PC-9 (cell line): ENCODE measurements at regions not wholly inside any gene's neighbourhood (a gene's known extent, or its start where the extent isn't known, plus 50 kb on each side); places are given as distances from the start of the nearest gene placed in this dataset.

Experiments
- CTCF ChIP-seq: fragments of 200-600 bp; sonication (generic); conservative IDR thresholded peaks from 2 replicates; pipeline ENCODE4 v1.6.1; 2017; ENCODE audit warnings: mixed run types, antibody characterized with exemption, mild to moderate bottlenecking, moderate library complexity
- EZH2 ChIP-seq: fragments of 200-600 bp; sonication (generic); IDR thresholded peaks from 2 replicates; pipeline ENCODE4 v1.8.0; 2017; ENCODE audit warnings: antibody characterized with exemption, low read depth

GRCh38 chr14:55756078-55756477 lies 176.1 kb downstream of the KTN1 start:
- no peak for TF ChIP-seq CTCF
- TF ChIP-seq EZH2: no peak
